HEK293T (cell line): ENCODE measurements at regions not wholly inside any gene's neighbourhood (a gene's known extent, or its start where the extent isn't known, plus 50 kb on each side); places are given as distances from the start of the nearest gene placed in this dataset.

ENCODE experiments used
- BHLHE40 ChIP-seq: fragments of 450-650 bp; IDR thresholded peaks from 2 replicates; pipeline ENCODE4 v1.6.1; 2016; ENCODE audit warnings: mild to moderate bottlenecking, moderate library complexity, borderline replicate concordance
- CTBP1 ChIP-seq: fragments of 450-650 bp; IDR thresholded peaks from 2 replicates; pipeline ENCODE4 v1.6.1; 2016; ENCODE audit warnings: borderline replicate concordance
- ELF4 ChIP-seq: fragments of 450-650 bp; IDR thresholded peaks from 2 replicates; pipeline ENCODE4 v1.6.1; 2017; ENCODE audit warnings: antibody characterized with exemption
- FOXA1 ChIP-seq: fragments of 450-650 bp; IDR thresholded peaks from 2 replicates; pipeline ENCODE4 v1.6.1; 2016; ENCODE audit warnings: mild to moderate bottlenecking
- FOXK2 ChIP-seq: fragments of 450-650 bp; IDR thresholded peaks from 2 replicates; pipeline ENCODE4 v1.6.1; 2016; ENCODE audit warnings: mild to moderate bottlenecking
- HDGF ChIP-seq: fragments of 450-650 bp; IDR thresholded peaks from 2 replicates; pipeline ENCODE4 v1.6.1; 2017; ENCODE audit warnings: antibody characterized with exemption, borderline replicate concordance
- LEF1 ChIP-seq: fragments of 450-650 bp; IDR thresholded peaks from 2 replicates; pipeline ENCODE4 v1.6.1; 2017; ENCODE audit warnings: mild to moderate bottlenecking, borderline replicate concordance
- NFRKB ChIP-seq: fragments of 450-650 bp; IDR thresholded peaks from 2 replicates; pipeline ENCODE4 v1.6.1; 2016; ENCODE audit warnings: mild to moderate bottlenecking, moderate library complexity
- SP1 ChIP-seq: fragments of 450-650 bp; IDR thresholded peaks from 2 replicates; pipeline ENCODE4 v1.6.1; 2017
- SUZ12 ChIP-seq: fragments of 450-650 bp; IDR thresholded peaks from 2 replicates; pipeline ENCODE4 v1.6.1; 2016; ENCODE audit warnings: mild to moderate bottlenecking
- ZNF384 ChIP-seq: fragments of 450-650 bp; IDR thresholded peaks from 2 replicates; pipeline ENCODE4 v1.6.1; 2016
- TF ChIP-seq, protein P1 (sequence below): fragments of 450-650 bp; IDR thresholded peaks from 2 replicates; pipeline ENCODE4 v1.6.1; 2016

DNA sequence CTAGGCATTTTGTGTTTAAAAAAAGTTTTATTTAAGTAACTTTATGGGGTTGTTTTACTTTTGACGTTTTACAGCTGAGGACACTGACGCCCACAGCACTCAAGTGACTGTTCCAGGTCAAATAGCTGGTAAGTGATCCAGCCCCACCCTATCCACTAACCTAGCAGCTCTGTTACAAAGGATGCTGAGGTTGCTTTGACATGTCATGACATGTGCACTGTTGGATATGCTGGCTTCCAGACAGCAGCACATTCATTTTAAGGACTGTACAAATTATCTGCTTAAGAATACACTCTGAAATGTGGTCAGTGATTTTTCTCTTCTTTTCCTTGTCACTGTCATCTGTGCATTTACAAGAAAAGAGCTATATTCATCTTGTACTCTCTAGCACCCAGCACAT lies 417.5 kb downstream of the ZEB2 start:
- TF ChIP-seq LEF1 (no peak), SP1 (no peak), BHLHE40 (no peak), FOXA1 (no peak), FOXK2 (no peak), CTBP1 (no peak), ZNF384 (no peak), NFRKB (no peak), ELF4 (no peak), SUZ12 (no peak), HDGF (no peak)
- TF ChIP-seq, protein P1, sequence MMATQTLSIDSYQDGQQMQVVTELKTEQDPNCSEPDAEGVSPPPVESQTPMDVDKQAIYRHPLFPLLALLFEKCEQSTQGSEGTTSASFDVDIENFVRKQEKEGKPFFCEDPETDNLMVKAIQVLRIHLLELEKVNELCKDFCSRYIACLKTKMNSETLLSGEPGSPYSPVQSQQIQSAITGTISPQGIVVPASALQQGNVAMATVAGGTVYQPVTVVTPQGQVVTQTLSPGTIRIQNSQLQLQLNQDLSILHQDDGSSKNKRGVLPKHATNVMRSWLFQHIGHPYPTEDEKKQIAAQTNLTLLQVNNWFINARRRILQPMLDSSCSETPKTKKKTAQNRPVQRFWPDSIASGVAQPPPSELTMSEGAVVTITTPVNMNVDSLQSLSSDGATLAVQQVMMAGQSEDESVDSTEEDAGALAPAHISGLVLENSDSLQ: no peak
